IPS DF 6.9 (cell line): ENCODE measurements at regions not wholly inside any gene's neighbourhood (a gene's known extent, or its start where the extent isn't known, plus 50 kb on each side); places are given as distances from the start of the nearest gene placed in this dataset.

ENCODE experiments used
- DNase-seq: peaks from one replicate; pipeline ENCODE4 v3.0.0-alpha.2; 2013; ENCODE audit warnings: low read depth, low spot score
- H3K27ac ChIP-seq: one replicate; pipeline ENCODE4 v1.5.1; 2013; ENCODE audit warnings: low read length, control low read depth
- H3K27me3 ChIP-seq: 2 replicates; pipeline ENCODE4 v1.6.1; 2013; ENCODE audit warnings: mild to moderate bottlenecking, low read length; ENCODE audit not compliant: control insufficient read depth, insufficient read depth
- H3K36me3 ChIP-seq: 2 replicates; pipeline ENCODE4 v1.6.1; 2013; ENCODE audit warnings: low read length; ENCODE audit not compliant: control insufficient read depth, insufficient read depth
- H3K4me1 ChIP-seq: 2 replicates; pipeline ENCODE4 v1.6.1; 2013; ENCODE audit warnings: low read length; ENCODE audit not compliant: control insufficient read depth, insufficient read depth
- H3K4me3 ChIP-seq: 2 replicates; pipeline ENCODE4 v1.5.1; 2013; ENCODE audit warnings: mild to moderate bottlenecking, low read length
- H3K9me3 ChIP-seq: 2 replicates; pipeline ENCODE4 v1.6.1; 2013; ENCODE audit warnings: low read length, inconsistent platforms; ENCODE audit not compliant: control insufficient read depth, insufficient read depth
- WGBS: extraction: QIAGEN DNeasy Blood & Tissue Kit; methylation state at CpG from one replicate; pipeline ENCODE4 v1.1.7; 2013; ENCODE audit warnings: mixed read lengths, missing lambda C conversion rate; ENCODE audit not compliant: insufficient read length, insufficient coverage; 5-methylcytosine and 5-hydroxymethylcytosine counted together

DNA sequence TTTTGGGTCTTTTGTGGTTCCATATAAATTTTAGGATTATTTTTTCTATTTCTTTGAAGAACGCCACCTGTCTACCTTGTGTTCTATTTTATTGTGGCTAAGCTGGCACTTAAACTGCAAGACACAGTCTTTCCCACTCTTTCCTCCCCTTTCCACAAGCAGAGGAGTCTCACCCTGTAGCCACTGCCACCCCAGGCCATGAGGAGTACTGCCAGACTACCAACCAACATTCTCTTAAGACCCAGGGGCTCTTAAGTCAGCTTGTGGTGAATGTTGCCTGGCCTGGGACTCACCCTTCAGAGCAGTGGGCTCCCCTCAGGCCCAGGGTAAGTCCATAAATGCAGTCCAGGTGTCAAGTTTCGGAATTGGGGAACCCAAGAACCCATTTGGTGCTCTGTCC, 58.0 kb upstream of the FMR1 start:
- H3K27ac ChIP-seq: no peak overlapping the region
- no peaks in the 10 kb centered on the region for H3K4me1 ChIP-seq
- H3K27me3 ChIP-seq: no peaks in the 10 kb centered on the region
- H3K9me3 ChIP-seq: no peaks in the 10 kb centered on the region
- no peak overlapping the region for H3K4me3 ChIP-seq
- DNase-seq: no peak
- H3K36me3 ChIP-seq: no peaks in the 10 kb centered on the region
- no CpG with 5 or more reads among the region's 2 CpGs for WGBS

DNA sequence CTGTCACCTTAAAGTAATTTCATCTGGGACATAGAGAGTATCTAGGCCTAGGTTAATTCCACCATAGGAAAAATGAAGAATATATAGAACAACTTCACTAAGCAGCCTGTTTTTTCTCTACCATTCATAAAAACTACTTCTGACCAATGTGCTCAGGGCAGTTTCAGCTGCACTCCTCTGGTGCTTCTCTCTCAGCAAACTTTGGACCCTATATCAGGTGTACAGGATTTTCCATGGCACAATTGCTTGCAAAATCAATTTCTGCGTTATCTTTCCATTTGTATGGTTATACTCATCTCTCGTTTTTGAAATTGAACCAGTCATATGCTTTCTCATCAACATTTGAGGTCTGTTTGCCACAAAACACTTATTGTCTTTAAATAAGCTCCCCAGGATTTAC, 52.1 kb upstream of the FMR1 start:
- Histone ChIP-seq H3K27me3 (no peaks in the 10 kb centered on the region), H3K4me1 (no peaks in the 10 kb centered on the region), H3K36me3 (no peaks in the 10 kb centered on the region), H3K4me3 (no peak overlapping the region), H3K9me3 (no peaks in the 10 kb centered on the region), H3K27ac (no peak overlapping the region)
- no peak for DNase-seq
- WGBS: no CpG with 5 or more reads among the region's 2 CpGs
